ENCODE measurements at regions not wholly inside any gene's neighbourhood (a gene's known extent, or its start where the extent isn't known, plus 50 kb on each side); places are given as distances from the start of the nearest gene placed in this dataset.
"Not testable (repeated sequence)": the region's sequence is repeated elsewhere in the genome, so short reads cannot be mapped to it uniquely, and the experiment has no call there.

DNA sequence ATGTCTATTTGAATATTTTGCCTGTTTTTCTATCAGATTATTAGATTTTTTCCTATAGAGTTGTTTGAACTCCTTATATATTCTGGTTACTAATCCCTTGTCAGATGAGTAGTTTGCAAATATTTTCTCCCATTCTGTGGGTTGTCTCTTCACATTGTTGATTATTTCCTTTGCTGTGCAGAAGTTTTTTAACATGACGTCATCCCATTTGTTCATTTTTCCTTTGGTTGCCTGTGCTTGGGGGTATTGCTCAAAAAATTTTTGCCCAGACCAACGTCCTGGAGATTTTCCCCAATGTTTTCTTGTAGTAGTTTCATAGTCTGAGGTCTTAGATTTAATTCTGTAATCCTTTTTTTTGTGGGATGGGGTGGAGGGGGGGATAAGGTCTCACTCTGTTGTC, 168.7 kb upstream of the NFIA start:
- not testable (repeated sequence) for DNase-seq

DNA sequence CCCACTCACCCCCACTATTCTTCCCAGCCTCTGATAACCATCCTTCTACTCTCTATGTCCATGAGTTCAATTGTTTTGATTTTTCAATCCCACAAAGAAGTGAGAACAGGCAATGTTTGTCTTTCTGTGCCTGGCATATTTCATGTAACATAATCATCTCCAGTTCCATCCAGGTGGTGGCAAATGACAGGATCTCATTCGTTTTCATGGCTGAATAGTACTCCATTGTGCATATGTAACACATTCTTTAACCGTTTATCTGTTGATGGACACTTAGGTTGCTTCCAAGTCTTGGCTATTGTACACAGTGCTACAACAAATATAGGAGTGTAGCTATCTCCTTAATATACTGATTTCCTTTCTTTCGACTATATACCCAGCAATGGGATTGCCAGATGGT, 169.3 kb upstream of the NFIA start:
- DNase-seq, result no peak

DNA sequence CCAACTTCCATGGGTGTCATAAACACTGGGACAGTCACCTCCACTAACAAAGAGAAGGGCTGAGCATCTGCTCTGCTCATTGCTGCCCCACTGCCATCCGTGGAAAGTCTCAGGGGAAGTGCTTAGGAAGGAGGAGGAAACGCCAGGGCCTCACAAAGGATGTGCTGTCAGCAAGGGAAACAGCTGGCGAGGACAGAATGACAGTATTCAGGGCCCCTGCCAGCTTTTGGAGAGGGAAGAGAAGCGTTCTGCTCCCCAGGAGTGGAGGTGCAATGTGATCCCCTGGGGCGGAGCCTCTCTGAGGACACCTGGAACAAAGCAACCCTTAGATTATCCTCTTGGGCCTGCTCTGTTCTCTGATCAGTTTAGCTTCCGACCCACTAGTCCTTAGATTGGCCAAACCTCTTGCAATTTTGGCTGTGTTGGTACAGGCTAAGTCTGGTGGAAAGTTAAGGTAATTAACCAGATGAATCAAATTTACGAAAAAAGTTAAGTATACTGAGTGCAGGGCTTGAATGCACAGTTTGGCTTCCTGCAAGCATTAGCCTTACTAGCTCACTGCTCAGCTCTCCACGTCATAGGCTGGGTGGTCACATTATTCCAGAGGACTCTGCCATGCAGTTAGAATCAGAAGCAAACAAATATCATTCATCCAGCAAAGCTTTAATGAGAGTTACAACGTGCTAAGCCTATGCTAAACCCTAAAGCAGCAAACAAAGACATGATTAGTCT, 170.2 kb upstream of the NFIA start:
- peak; percentile 73 for DNase-seq

DNA sequence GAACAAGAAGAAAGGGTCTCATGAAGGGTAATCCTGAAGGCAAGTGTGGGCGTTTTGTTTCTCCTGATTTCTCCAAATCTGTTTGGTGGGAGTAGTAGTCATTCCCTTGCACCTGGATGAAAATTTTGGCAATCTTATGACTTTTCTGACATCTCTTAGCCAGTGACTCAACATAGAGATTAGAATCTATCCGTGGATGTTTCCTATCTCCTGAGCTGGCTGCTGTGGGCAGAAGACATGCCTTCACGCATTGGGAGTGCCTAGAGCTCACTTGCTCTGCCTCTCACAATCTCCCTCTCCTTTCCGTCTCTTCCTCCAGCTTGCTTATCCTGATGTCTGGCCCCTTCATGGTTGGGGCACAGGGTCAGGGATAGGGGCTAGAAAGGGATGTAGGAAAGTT, 174.2 kb upstream of the NFIA start:
- DNase-seq, result no peak

DNA sequence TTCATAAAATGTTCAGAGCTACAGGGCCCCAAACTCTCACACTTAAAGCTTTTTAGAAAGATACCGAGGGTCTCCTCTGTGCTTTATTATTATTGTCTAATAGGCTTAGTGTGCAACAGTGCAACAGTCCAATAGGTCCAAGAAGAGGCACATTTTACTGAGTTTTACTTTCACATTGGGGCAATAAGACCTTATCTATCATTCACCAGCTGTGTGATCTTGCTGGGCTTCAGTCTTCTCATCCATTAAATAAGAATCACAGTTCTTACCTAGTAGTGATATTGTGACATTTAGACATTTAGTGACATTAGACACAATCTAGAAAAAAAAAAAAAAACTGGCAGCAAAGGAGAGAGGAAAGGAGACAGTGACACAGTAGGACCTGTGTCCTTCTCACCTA, 175.8 kb upstream of the NFIA start:
- DNase-seq, result no peak

DNA sequence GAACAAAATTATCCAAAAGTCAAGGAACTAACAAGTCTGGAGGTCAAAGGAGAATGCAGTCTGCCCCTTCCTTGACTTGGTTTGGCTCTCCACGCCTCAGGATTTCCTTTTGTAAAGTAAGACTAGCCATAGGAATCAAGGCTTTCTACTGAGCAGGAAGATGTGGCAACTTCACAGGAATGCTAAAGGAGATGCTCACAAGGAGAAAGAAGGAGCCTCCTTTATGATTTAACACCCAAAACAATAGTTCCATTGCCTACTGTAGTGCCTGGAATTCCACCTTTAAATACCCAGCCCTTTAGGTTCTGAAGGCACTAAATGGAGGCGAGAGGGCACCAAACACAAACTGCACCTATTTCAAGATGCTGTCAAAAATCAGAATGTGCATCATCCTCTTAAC, 176.3 kb upstream of the NFIA start:
- no peak for DNase-seq

DNA sequence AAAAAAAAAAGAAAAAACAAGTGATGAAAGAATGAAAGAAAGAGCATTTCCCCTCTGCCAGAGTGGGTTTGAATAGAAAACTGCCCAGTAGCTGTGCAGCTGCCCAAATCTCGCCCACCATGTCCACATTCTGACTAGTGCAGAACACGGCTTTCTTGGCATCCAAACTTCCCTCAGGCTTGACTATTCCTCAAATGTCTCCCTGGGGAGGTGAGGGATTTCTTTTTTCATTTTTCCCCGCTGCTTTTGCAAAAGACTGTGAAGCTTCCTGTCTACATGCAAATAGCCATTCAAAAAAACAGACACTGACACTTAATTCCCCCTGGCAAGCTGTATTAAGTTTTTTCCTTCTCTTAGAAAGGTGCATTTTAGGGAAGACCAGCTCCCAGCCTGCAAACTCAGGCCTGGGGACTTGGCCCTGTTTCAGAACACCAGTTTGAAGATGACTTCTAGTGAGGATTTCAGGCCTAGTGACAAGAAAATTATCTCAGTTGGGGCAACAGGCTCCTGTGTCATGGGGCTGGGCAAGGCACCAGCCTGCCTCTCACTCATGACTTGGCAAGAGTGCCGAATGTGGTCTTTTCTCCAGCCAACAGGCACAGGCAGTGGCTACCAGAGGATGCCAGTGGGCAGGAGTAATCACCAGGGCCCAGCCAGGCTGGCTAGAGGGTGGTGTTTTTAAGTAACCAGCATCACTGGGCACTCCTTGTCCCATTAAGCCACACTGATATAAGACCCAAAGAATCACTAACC, 178.1 kb upstream of the NFIA start:
- no peak for DNase-seq

DNA sequence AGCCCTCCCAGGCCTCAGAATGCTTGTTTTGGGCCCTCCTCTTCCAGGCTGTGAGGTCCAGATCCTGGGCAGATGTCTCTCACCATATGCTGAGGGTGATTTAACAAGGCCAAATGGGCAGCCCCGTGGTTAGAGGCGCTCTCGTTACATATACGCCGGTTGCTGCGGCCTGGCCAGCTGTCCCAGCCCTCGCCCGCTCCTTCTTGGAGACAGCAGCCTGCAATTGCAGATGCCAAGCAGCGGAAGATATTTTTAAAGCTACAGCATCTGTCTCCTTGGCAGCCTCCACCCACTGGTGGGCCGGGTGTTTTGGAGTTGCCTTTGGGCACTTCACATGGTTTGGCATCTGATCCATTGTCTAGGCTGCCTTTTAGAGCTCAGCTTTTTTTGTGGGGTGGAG, 178.8 kb upstream of the NFIA start:
- no peak for DNase-seq

DNA sequence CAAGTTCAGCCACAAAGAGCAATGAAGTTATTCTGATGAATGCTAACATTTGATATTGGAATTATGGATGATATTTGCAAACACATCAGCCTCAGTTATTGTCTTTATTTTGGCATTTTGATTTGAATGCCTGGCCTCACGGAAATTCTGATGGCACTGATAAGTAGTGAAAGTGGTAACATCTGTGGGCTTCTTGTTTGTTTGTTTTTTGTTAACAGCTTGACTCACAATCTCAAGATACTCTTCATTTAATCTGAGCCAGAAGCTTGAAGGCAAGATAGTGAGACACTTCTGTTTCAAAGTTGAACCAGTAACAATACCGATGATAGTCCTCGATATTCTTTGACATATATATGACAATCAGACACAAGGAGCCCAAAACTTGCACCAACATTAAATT, 182.9 kb upstream of the NFIA start:
- no peak for DNase-seq

DNA sequence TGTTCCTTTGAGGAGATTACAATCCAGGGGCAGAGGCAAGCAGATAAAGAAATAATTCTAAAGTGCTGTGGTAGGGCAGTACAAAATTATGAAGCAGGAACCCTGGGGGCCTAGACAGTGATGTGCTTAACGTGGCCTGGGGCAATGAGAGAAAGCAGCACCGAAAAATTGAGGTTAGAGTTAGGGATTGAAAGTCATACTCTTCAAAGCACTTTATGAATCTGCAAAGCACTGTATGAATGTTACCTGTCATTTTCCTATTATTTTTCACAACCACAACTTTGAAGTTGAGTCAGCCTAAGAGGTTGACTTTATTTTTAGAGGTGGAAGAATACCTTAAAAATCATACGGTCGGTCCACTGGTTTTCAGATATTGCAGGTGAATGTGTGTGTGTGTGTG, 183.4 kb upstream of the NFIA start:
- DNase-seq, result no peak

DNA sequence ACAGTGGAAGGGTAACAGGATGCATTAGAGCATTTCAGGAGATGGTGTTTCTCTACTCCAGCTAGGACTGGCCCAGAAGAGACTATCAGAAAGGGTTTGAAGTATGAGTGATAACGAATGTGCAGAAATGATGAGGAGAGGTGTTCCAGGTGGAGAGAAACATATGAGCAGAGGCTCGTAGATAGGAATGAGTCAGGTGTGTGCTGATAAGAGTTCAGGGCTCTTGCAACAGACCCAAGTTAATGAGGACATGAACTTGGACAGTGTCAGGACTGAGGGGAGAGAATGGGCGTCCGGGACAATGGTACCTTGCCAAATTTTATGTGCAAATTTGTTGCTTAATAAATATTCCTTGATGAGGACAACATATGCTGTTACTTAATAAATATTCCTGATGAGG, 183.9 kb upstream of the NFIA start:
- DNase-seq, result no peak

DNA sequence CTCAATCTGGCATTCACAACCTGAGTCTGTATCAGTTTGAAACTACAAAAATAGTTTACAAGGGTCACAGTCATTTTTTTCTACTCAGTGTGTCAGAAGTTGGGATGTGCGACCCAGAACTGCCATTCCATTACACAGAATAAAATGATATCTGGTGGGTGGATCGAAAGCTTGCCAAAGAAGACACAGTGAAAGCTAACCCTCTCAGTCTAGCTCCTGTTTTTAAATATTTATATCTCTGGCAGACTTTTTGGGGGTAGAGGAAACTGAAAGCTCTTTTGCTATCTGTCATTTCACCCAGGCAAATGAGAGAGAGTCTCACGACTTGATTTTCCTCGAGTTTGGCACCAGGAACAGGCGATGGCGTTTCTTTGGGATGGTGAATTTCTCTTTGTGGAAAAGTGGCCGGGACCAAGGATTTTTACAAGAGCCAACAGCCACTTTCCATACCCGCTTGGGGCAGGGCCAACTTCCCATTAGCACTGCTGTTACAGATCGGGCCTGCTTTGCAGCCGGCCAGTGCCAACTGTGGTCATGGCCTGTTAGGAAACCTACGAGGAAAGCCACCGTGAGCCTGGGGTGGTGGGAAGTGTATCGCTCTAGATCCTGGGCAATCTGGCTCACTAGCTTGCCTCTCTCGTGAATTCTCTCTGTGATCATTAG, 185.5 kb upstream of the NFIA start:
- no peak for DNase-seq

DNA sequence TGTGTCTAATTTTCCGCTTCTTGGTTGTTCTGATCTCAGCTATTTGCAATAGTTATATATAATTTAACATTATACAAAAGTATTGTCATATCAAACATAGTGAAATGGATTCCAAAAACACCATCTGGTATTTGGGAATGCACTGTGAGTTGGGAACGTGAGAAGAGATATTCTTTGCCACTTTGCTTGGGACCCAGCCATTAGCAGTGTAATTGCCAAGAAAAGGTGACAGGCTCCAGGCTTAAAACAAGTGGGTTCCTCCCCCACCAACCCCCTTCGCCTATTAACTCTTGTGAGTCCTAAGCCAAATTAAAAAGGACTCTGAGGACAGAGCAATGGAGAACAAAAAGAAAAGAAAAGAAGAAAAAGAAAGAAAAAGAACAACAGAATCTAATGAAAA, 186.7 kb upstream of the NFIA start:
- no peak for DNase-seq

DNA sequence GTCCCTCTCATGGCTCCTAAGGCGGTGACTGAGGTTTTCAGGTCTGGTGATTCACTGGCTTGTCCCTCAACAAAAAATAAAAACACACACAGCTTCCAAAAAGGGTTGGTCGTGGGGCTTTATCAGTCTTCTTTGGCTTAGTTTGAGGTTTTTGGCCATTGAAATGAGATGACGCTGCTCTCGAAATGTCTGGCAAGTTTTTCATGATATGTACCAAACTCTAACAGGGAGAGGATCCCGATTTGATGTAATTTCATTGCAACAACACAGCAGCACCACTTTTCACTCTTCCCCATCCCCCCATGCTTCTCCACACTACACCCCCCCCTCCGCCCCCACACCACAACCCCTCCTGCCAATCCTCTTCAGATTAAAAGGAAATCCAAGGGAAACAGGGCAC, 187.1 kb upstream of the NFIA start:
- DNase-seq, result no peak

DNA sequence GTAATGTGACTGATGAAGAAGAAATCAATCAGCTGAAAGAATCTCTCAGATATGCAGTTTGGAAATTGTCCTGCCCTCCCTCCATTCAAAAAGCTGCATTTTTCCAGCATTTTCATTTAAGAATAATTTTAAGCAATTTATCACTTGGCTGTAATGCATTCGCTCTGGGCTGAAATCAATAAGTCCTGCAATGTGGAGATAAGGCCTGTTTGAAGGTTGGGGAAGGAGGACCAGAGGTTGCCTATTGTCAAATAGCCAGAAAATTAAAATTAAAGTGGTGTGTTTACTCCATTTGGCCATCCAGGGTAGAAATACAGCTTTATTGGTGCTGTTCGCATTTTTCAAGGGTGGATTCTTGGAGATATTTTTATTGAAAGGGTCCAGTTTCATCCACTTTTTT, 187.6 kb upstream of the NFIA start:
- DNase-seq, result no peak

DNA sequence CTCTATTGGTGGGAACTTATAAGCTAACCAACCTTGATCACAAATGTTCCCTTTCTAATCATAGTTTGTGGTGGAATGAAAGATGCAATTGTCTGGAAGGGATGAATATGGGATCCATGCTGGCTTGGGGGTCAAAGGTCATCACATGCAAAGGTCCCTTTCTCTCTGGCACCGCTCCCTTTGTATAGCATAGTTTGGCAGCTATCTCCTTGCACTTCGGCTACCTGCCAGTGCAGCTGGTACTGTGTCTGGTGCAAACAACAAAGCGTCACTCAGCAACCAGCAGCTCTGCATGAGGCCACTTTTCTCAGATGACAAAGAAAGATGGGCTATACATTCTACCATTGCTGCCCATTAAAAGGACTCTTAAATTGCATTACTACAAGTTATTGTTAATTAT, 188.2 kb upstream of the NFIA start:
- DNase-seq, result no peak

DNA sequence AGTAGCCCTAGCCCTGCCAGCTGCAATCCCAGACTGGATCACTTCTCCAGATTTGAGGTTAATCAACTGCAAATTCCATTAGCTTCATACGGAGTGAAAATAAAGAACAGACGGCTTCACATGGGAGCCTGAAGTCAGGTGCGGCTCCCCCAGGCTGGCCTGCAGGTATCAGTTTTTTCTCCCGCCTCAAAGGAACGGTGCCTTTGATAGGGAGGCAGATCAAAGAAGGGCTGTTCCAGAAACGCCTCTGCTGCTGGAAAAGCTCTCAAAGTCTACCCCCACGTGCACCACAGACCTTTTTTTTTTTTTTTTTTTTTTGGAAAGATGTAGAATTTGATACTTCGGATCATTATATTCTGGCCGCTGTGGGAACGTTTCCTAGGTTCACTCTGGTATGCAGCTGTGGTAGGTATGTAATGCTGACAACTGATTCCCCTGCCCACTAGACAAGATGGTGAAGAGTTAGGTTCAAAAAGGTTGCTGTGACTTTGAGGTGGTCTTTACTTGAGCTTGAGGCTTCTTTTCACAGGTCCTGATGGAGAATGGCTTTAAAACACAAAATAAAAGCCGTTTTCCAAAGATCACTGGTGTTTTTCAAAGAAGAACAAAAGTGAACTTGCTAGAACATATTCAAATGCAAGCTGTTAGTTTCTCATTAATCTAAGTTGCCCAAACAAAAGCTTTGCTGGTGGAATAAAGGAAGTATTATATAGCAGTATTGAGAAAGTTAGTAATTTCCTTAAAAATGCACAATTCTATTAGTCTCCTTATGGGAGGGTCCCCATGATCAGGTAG, 189.0 kb upstream of the NFIA start:
- no peak for DNase-seq

DNA sequence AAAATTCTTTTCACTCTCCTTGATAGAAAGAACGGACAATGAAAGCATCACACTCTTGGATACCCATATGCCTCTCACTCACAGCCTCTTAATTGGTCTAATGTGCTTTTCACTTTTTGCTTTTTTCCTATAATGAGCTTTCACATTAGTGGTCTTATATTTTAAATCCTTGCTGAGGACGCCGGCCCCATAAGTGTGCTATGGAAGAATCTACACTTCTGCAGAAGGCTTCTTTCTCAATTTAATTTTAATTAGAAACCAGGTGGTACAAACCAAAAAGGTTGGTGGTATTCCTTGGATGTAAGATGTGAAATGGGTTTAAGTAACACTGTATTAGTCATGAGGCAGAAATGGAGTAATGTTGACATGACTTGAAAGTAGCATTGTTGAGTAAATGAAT, 190.6 kb upstream of the NFIA start:
- no peak for DNase-seq

DNA sequence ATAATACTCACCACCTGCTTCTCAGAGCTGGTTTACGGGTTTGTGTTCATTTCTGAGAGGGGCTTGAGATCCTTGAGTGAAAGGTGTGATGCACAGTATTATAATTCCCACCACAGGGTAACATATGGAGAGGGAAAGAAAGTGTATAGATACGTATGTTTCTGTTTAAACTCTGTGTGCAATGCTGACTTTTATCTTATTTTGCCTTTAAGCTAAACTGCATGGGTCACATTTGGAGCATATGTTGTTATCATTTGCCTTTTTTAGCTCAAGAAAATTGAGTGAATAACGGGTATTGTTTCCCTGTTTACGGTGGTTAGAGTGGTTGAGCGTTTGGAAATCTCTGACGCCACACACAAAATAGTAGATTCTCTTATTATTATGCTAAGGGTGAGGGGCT, 191.1 kb upstream of the NFIA start:
- no peak for DNase-seq

DNA sequence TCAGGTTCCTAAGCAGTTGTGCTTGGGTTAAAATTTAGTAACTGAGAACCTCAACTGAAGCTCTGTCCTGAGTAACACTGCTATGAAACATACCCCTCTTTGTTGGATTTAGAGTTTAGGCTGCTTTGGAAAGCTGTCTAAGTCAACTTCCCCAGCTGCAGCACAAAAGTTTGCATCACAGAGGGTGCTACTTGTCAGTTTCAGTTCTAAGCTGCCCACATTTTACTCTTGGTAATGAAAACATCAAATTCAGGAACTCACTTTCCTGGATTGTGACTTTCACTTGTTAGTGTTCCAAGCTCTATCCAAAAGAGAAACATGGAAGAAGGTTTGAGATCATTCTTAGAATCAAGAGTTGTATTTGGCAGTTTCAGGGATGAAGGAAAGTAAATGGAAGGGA, 191.7 kb upstream of the NFIA start:
- DNase-seq, result no peak

DNA sequence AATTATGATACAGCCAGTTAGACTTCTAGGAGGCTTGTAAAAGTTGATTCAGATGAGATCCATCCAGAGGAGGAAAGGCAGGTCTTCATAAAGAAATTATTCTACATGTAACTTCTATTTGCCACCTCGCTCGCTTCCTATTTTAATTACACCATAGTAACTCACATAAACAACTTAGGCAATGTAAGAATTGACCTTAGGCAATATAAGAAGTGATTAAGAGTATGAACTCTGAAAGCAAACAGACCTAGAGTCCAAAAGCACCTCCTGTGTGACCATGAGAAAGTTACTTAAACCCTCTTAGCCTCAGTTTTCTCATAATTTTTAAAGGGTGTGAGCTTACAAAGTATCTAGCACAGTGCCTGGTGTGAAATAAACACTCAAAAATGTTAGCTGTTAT, 192.7 kb upstream of the NFIA start:
- DNase-seq, result no peak

DNA sequence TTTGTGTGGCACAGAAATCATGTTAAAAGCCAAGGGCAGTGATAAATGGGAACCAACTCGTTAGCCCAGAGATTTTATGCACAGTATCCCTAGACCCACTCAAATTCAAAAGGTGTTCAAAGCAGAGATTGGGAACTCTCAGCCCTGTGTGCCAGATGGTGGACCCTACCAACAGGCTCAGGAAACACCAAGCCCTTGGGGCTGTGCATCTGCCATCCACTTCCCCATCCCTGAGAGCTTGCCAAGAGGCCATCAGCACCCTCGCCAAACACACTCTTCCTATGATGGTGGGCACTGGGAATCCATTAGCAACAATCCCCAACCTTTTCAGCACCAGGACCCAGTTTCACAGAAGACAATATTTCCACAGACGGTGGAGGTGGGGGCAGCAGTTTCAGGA, 194.2 kb upstream of the NFIA start:
- DNase-seq, result no peak

DNA sequence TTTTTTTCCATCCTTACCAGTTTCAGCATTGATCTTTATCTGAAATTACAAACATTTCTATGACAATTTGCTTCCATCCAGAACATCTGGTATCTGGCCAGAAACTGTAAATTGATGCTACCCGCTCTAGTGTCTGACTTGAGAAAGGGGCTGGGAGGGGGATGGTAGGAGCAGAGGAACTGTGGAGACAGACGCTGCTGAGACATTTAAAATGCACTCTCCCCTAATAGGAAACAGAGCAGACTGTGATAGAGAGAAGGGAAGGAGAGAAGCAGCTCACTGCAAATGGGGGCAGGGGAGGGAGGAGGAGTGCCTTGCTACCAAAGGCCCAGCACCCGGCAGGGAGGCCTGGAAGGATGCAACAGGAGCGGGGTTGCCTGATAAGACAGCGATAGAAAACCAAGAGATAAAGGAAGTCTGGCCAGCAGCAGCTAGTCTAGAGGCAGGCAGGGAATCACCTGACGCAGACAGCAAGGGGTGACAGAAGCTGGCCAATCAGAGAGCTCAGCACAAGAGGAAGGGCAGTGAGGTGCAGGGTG, 195.5 kb upstream of the NFIA start:
- no peak for DNase-seq

Measured in NCI-H1436 (cell line).